SIG-M5 treated with dmso at 0.1 percent for 504 hours (cell line): ENCODE measurements at regions not wholly inside any gene's neighbourhood (a gene's known extent, or its start where the extent isn't known, plus 50 kb on each side); places are given as distances from the start of the nearest gene placed in this dataset.

Experiments used
- DNase-seq: peaks from one replicate; lab custom pipeline; 2025; ENCODE audit not compliant: unreplicated experiment; lab: John Stamatoyannopoulos, UW

DNA sequence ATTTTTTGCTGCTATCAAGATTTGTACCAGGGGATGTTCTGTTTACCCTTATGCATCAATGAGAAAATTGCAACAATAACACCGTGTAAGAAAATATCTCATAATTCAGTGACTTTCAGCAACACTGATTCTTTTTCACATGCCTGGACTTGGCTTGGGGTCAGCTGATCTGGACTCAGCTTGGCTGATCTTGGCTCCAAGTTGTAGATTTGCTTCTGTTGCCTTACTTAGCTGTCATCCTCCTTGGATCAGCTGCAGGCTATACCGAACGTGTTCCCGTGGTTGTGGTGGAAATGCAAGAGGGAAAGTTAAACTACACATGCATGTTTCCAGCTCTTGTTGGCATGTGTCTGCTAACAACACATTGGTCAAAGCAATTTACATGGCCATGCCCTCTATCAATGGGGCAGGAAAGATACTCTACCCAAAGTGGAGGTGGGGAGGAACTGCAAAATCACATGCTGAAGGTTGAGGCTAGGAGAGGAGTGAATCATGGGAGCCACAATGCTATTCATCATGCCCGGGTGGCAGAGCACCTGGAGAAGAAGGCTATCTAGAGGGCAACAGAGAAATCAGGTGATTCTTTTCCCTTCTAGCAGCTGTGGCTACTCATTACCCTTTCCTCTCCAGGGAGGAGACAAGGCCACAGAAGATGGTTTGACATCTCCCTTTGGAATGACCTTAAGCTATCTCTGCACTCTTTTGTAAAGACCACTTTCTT is 1276.3 kb upstream of the AUTS2 start:
- DNase-seq, result no peak

DNA sequence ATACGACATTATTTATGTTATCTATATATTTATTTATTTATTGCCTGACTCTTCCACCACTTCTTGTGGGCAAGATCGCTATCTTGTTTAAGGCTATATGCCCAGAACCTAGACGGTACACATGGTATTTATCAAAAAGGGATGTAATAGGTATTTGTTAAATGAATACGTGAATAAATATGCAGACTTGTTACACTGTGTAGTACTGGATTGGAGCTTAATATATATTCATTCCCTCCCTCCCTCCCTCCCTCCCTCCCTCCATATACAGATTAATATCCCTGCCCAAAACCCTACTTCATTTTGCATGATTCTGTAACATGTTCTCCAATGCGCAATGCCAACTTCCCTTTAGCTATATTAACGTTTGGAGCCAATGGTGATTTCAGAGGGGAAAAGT is 1273.7 kb upstream of the AUTS2 start:
- DNase-seq, result no peak

DNA sequence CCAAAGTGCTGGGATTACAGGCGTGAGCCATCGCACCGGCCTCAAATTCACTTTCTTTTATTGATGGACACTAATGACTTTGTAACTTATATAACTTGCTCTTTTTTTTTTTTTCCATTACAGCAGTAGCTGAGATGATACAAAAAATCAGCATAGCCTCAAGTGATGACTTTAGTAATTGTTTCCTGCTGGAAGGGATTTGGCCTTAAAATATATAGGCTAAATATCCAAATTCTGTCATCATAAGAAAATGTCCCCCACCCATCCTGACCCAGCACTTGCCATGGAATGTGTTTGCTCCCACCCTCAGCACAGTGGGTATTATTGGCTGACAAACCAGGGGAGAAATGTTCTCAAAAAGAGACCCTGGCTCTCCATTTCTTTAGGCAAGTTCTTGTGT is 1264.1 kb upstream of the AUTS2 start:
- no peak for DNase-seq

DNA sequence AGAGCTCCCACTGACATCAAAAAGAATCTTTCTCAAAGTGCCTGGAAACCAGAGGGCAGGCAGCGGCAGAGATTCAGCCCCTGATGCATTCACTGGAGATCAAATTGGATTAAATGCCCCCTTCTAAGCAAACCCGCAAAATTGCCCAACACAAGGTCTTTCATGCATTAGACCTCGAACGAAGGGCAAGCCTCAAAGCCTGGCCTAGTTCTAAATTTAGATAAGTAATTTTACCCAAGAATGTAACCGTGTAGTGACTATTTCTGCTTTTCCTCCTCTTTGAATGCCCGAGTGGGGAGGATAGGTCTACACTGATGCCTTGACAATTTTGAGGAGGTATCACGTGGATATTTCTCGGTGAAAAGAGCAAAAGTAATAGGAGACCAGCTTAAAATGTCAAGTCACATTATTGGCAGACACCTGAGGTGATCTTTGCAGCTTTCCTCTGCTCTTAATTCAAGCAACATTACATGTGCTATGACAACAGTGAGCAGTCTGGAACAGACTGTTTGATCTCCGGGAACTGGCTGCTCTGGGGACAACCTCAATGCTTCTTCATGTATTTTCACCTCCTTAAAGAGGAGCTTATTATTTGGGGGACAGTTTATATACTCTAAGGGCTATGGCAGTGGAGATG is 1263.5 kb upstream of the AUTS2 start:
- no peak for DNase-seq

DNA sequence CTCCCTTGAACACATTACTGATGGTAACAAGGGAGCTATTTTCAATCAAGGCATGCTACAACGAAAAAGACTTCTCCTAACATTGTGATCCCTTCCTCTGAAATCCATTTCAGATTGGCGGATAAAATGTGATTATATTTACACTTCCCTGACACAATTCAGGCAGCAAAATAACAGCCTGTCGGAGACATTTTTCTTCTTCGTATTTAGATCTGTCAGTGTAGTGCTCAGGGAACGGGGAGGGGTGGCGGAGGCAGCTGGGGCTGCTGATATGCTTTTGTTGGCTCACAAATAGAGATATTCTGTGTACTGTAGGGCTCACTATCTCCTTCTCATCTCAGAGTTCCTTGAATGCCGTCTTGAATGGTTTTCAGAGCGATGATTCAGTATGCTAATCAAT is 1261.7 kb upstream of the AUTS2 start:
- no peak for DNase-seq

DNA sequence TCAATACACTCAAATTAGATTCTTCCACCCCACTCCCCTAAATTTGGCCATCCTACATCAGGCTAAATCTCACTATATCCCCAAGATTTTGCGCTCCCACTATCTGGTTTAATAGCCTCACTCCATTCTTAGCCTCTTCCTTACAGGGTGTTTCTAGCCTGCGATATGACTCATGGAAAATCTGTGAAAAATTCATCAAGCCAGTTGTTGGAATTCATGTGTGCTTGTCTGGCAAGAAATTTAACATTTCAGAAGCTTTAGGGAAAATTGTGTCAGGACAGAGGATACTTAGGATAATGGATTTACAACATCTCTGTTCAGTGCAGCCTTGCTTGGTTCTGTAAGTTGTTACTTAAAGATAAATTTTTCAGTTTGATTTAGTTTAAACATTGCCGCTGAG is 1249.9 kb upstream of the AUTS2 start:
- no peak for DNase-seq

DNA sequence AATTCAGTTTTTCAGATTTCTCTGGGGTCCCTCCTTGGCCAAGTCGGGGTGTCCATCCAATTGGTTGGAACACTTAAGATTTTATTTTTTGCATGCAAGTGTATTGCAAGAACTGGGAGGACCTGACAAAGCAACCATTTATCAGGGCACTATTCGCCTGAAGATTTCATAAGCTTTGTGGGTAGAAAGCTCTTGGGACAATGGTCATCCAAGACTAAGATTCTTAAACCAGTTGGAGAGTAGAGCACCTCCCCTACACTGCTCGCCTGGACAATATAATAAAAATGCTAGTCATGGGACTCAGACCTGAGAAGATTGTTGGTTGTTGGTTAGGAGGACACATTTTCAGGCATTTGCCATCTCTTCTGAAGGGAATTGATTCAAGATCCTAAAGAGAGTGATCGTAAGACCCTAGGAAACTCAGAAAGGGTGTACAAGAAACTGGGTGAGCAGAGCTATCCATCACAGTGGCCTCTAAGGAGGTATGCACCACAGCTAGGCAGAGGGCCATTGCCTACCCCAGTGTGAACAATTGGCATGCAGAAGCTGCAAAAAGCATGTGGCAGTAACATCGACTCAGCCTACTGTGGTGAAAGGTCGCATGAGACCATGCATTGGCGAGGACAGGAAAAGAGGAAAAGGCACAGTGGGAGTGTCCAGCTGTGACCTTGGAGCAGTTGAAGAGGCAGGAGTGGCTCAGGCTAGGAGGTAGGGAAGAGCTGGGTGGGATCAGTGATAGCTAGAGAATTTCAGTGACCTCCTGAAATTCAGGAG is 1235.3 kb upstream of the AUTS2 start:
- DNase-seq, result no peak

DNA sequence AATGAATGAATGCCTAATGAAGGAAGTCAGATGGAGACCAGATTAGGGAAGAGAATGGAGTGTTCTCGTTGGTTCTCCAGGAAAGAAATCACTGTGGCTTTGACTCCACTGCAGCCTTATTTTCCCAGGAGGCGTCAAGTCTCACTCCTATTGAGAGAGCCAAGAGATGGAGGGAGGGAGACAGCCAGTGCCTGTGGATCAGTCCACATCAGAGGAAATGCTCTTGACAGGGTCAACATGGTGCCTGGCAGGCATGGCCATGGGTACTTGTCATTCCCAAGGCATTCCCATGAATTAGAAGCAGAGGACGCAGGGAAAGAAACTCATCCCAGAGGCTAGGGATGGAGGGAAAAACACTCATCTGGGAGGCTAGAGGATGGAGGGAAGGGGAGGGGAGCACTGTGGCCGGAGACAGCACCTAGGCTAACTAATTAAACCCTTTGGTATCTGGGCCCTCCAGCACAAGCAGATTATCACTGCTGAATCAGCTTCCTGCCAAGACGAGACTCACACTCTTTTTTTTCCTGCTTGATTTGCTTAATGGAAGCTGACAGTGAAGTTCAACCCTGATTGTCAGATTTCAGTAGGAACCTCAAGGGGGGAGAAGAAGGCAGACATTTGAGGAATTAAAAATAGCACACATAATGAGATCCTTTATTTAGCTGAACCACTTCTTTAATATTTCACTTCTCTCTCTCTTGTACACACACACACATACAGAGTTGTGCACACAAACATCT is 1233.2 kb upstream of the AUTS2 start:
- no peak for DNase-seq

DNA sequence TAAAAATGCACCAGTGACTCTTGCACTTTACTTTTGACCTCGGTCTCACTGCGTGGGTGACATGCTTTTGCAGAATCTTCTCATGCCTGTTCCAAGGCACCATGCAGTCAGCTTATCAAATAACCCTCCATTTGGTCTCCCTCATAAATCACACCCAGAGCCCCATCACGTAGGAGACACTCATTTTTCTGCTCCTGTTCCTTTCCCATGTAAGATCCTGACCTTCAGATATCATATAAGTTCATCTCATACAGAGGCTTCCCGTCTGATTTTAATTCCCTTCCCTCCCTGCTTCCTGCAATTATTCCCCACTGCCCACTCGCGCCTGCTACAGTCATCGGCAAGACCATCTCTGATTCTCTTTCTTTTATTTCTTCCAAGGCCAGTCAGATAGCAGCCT is 1226.3 kb upstream of the AUTS2 start:
- no peak for DNase-seq

DNA sequence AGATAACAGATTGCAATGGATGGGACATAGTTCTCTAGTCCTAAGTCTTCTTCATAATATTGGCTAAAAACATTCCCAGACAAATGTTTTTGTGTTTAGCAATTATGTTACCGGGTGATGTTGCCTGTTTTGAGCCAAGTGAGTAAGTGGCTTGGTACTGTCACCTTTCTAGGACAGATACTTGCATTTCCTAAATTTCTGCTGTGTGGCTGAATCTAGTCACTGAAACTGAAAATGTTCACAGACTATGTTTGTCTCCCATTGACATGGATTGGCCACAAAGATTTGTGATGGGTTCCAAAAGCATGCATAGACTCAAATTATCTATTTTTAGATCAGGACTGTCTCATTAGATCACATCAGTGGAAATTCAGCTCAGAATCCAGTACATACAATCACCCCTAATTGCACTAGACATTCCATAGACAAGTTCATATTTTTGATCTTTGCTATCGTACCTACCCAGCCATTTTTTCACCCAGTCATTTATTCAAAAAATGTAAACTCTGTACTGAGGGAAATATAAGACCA is 1222.1 kb upstream of the AUTS2 start:
- no peak for DNase-seq

DNA sequence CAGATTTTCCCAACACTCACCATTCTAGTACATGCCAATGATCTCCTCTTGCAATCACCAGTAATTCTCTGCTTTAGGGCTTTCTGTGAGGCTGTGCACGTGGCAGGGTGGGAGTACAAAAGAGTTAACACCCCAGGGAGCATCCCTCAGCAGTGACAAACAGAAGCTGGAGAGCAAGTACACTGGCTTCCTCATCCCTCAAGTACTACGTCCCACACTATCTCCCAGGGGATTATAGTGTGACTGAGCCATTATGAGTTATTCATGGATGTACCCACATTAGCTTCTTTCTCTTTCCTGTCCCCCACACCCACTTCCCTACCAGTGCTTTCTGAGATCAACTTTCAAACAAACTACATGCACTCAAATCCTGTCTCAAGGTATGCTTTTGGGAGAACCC is 1216.5 kb upstream of the AUTS2 start:
- DNase-seq, result no peak

DNA sequence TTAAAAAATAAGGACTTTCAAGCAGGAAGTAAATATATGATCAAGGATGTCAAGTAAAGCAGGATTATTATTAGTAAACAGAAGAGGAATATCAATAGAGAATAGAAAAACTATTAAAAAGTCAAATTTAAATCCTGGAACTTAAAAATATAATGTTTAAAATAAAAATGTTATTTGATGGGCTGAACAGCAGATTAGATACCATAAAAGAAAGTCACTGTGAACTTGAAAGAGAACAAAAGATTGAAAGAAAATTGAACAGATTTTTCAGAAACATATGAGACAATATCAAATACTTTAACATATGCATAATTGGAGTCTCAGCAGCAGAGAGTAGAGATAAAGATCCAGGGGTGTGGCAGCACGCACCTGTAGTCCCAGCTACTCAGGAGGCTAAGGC is 1213.7 kb upstream of the AUTS2 start:
- DNase-seq, result no peak

DNA sequence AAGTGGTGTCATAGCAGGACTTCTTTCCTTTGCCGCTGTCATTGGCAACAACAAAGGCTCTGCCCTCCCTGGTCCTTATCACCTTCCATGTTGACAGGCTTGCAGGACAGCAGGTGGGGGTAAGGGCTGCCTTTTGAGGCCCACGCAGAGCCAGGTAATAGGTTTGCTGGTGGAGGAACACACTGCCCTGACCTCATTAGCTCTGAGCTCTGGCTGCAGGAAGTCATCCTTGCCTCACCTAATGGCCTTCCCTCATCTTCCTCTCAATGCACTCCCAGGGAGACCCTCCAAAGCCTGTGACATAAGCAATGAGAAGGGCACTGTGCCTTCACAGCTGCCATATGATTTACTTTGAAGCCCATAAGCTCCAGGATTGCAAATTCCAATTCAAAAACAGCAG is 1205.2 kb upstream of the AUTS2 start:
- no peak for DNase-seq

DNA sequence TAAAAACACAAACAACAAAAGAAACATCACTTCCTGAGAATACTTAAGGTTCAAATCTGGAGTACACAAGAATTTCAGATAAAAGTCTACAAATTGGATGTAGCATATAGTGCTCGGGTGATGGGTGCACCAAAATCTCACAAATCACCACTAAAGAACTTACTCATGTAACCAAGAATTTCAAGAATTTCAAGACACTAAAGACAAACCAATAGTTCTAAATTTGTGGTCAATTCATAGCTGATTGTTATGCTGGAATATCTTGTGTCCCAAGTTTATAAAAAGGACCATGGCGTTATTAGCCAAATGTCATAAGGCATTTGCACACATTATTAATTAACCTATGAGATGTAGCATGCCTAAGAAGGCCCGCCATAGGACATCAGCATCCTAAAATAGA is 1204.1 kb upstream of the AUTS2 start:
- no peak for DNase-seq

DNA sequence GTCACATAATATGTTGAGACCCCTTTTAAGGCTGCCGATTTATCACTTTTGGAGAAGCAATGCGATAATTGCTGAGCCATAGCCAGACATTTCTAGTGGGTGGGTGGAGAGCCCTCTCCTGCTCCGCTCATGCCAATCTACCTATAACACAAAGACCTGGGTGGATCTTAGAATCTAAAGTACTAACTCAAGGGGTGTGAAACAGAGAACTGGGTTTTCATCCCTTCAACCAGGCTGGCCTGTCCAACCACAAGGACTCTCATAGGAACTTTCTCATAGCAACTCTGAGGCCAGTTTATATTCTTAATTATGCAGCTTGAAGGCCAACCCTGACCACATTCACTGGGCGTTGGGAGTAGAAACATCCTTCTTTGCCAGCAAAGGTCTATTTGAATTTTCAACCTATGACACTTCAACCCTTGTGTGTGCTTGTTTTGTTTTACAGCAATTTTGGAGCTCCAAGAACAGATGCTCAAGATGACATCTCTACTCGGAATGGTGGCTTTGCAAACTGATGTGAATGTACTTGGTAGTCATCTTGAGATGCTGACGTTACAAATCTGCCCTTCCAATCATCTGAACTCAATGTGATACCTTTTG is 1198.2 kb upstream of the AUTS2 start:
- no peak for DNase-seq

DNA sequence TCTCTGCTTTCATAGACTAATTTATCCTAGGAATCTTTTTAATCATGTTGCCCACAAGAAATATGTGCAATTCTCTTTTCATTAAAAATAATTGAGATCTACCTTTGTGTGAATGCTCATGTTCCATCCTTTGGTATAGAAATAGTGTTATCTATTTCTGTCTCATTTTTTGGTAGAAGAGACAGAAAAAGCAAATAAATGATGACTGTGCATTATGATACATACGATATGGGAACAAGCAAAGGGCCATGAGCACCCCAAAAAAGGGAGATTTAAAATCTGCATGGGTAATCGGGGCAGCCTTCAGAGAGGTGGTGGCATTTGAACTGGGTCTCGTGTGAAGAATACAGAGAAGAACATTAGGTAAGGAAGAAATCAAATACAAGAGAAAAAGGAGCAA is 1197.5 kb upstream of the AUTS2 start:
- no peak for DNase-seq

DNA sequence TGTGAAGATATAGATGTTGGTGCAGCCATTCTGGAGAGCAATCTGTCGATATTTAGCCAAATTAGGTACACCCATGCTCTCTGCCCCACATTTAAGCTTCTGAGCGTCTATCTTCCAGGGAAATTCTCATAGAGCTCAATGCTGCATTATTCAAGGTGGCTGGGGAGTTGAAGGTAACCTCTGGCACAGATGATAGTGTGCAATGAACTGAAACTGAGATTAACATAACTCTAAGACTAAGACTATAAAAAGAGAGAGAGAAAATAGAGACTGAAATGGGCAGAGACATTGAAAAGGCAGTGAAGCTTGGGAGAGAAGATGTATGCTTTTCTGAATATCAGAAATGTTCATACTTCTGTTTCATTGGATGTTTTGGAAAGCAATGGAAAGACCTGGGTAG is 1197.0 kb upstream of the AUTS2 start:
- no peak for DNase-seq

DNA sequence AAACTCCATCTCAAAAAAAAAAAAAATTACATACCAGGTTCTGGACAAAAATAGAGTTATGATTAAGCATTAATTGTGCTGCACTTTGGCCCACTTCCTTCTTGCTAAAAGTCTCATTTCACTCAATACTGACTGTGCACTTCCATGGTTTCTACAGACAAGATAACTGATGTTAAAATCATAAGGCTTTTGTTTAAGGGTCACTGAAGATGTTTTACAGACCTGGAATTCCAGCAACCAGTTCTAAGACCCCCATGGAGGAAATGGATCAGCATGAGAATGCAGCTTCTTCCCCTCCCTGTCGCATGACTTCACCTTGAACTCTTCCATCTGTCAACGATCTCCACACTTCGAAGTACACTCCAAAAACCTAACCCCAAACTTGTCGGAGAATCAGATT is 1191.8 kb upstream of the AUTS2 start:
- DNase-seq, result no peak

DNA sequence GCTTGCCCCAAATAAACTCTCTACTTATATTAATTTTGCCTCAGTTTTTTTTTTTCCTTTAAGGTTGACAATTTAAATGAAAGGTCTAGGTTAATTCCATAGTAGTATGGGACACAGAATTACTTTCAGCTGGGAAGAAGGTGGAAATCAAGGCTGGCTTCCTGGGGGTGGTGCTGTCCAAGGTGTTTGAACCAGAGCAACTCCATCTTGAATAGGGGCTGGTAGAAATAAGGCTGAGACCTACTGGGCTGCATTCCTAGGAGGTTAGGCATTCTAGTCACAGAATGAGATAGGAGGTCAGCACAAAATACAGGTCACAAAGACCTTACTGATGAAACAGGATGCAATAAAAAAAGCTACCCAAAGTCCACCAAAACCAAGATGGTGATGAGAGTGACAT is 1190.8 kb upstream of the AUTS2 start:
- DNase-seq, result no peak

DNA sequence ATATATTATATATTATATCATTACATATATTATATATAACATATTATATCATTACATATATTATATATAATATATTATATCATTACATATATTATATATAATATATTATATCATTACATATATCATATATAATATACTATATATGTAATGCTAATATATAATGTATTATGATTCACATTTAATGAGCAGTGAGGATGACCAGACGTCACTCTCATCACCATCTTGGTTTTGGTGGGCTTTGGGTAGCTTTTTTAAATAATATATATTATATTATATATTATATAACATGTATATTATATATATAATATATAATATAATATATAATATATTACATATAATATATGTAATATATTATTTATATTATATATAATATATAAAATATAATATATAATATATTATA is 1189.4 kb upstream of the AUTS2 start:
- no peak for DNase-seq

DNA sequence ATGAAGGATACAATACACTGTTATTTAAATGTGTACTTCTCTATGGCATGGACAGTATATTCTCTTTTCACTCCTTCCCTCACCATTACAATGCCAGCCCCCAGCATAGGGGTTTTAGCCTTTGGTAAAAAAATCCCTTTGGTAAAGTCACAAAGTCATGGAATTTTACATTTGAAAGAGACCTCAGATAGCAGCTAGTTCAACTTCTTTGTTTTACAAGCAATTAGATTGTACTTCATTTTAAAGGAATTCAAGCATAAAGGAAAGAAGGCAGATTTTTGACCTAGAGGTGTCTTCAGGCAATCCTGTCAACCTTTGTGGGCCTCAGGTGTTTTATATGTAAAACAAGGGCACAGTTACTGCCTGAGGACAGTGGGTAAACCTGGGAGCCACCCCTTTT is 1188.4 kb upstream of the AUTS2 start:
- no peak for DNase-seq
